Osteocyte (in vitro differentiated cells): ENCODE measurements at regions not wholly inside any gene's neighbourhood (a gene's known extent, or its start where the extent isn't known, plus 50 kb on each side); places are given as distances from the start of the nearest gene placed in this dataset.

Experiments
- DNase-seq: peaks from one replicate; pipeline ENCODE4 v3.0.0; 2021; ENCODE audit warnings: mixed read lengths; ENCODE audit not compliant: unreplicated experiment; ENCODE audit errors: extremely low spot score
- H3K27ac Mint-ChIP-seq: one replicate; pipeline ENCODE4 v1.8.0; 2021; ENCODE audit warnings: mild to moderate bottlenecking, mixed read lengths; ENCODE audit not compliant: unreplicated experiment
- H3K27me3 Mint-ChIP-seq: one replicate; pipeline ENCODE4 v1.8.0; 2021; ENCODE audit warnings: mixed read lengths; ENCODE audit not compliant: unreplicated experiment
- H3K36me3 Mint-ChIP-seq: one replicate; pipeline ENCODE4 v1.8.0; 2021; ENCODE audit warnings: mixed read lengths; ENCODE audit not compliant: unreplicated experiment
- H3K4me1 Mint-ChIP-seq: one replicate; pipeline ENCODE4 v1.8.0; 2021; ENCODE audit warnings: mixed read lengths; ENCODE audit not compliant: unreplicated experiment
- H3K4me3 Mint-ChIP-seq: one replicate; pipeline ENCODE4 v1.8.0; 2021; ENCODE audit warnings: mild to moderate bottlenecking, moderate library complexity, mixed read lengths; ENCODE audit not compliant: unreplicated experiment
- H3K9me3 Mint-ChIP-seq: one replicate; pipeline ENCODE4 v1.8.0; 2021; ENCODE audit warnings: mixed read lengths; ENCODE audit not compliant: unreplicated experiment
- TF ChIP-seq, protein P1 (sequence below): fragments of 200-600 bp; sonication (generic); IDR thresholded peaks from 2 replicates; pipeline ENCODE4 v1.5.0; 2021; ENCODE audit warnings: antibody characterized with exemption, mild to moderate bottlenecking, moderate library complexity

DNA sequence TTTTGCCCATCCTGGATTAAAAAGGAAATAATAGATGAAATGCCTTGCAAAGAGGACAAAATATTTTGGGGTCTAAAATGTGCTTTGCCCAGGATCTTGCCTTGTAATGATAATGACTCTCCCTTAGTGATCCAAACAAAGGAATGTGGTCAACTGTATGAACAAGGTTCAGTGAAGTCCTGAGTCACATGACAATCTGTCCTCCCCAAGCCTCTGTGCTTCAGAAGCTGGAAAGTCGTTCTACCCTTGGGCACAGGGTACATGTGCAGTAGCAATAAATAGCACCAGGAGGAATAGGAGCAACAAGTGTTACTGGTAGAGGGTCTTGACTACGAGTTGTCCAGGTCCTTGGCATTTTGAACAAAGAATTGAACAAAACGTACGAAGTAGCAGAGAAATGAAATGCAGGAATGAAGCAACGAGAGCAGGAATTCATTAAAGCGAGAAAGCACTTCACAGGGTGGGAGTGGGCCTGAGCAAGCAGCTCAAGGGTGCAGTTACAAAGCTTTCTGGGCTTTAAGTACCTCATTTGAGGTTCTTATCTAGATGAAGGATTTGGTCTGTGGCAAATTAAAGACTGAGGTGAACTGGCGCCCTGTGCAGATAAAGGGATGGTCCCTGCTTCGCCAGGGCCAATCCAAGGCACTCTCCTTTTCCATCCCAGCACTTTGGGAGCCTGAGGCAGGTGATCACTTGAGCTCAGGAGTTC is 65.8 kb downstream of the RESF1 start:
- Mint-ChIP-seq H3K4me3 (no peak overlapping the region), H3K4me1 (no peaks in the 10 kb centered on the region), H3K27me3 (peaks cover 7% of the 10 kb centered on the region), H3K9me3 (no peaks in the 10 kb centered on the region), H3K27ac (no peak overlapping the region), H3K36me3 (no peaks in the 10 kb centered on the region)
- TF ChIP-seq, protein P1, sequence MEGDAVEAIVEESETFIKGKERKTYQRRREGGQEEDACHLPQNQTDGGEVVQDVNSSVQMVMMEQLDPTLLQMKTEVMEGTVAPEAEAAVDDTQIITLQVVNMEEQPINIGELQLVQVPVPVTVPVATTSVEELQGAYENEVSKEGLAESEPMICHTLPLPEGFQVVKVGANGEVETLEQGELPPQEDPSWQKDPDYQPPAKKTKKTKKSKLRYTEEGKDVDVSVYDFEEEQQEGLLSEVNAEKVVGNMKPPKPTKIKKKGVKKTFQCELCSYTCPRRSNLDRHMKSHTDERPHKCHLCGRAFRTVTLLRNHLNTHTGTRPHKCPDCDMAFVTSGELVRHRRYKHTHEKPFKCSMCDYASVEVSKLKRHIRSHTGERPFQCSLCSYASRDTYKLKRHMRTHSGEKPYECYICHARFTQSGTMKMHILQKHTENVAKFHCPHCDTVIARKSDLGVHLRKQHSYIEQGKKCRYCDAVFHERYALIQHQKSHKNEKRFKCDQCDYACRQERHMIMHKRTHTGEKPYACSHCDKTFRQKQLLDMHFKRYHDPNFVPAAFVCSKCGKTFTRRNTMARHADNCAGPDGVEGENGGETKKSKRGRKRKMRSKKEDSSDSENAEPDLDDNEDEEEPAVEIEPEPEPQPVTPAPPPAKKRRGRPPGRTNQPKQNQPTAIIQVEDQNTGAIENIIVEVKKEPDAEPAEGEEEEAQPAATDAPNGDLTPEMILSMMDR = no peak
- no peak for DNase-seq

DNA sequence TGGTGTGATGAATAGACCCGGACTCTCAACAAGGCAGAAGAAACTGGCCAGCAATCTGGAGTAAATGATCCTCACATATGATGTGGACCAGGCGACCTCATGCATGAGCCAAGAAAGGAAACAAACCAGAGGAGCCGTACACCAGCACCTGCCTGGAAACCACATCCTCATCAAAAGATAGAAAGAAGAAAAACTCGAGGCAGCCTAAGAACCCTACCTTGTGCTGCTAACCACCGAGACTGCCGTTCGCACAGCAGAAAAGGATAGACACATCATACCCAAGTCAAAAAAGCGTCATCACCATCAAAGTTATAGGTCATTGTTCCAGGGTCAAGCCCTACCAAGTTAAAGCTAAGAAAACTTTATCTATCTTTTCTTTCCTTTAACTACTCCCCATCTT is 66.7 kb downstream of the RESF1 start:
- no peak overlapping the region for H3K4me3 Mint-ChIP-seq
- H3K27ac Mint-ChIP-seq = no peak overlapping the region
- H3K4me1 Mint-ChIP-seq = no peaks in the 10 kb centered on the region
- peaks cover 9% of the 10 kb centered on the region for H3K27me3 Mint-ChIP-seq
- H3K36me3 Mint-ChIP-seq = no peaks in the 10 kb centered on the region
- no peak for DNase-seq
- TF ChIP-seq, protein P1 = no peak
- H3K9me3 Mint-ChIP-seq = no peaks in the 10 kb centered on the region

DNA sequence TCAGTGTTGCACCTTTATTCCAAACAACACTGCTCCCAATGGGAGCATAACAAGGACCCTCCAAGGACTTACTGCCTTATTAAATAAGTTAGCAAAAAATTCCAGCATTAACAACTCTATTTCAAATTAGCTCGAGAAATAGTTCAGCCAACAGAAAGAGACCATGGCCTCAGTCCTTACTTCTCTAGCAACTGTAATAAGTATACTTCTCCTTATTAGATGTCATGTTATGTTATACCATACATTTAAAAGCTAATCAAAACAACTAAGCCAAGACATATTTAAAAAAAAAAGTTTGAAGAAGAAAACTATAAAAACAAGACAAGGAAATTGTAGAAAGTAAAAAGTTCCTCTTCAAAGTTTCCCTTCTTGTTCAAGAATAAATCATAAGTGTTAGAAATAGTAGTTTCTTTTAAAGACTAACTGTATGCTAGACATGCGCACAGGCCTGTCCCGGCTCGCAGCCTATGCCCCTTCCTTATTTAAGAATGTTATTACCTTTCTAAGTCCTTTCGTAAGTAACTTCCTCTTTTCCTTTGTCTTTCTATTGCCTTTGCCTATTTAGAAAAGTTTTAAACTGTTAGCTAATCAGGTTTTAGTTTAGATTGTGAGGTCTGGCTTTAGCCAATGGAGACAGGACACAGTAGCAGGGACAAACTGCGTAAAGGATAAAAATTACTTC is 68.6 kb downstream of the RESF1 start:
- TF ChIP-seq, protein P1 = no peak
- Mint-ChIP-seq H3K27me3 (peaks cover 23% of the 10 kb centered on the region), H3K36me3 (no peaks in the 10 kb centered on the region), H3K9me3 (no peaks in the 10 kb centered on the region), H3K4me3 (no peak overlapping the region), H3K4me1 (peaks cover 4% of the 10 kb centered on the region), H3K27ac (no peak overlapping the region)
- DNase-seq = no peak

DNA sequence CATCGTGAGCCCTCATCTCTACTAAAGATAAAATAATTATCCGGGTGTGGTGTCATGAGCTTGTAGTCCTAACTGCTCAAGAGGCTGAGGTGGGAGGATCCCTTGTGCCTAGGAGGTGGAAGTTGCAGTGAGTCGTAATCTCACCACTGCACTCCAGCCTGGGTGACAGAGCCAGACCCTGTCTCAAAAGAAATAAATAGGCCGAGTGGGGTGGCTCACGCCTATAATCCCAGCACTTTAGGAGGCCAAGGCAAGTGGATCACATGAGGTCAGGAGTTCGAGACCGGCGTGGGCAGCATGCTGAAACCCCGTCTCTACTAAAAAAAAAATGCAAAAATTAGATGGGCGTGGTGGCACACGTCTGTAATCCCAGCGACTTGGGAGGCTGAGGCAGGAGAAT is 70.9 kb downstream of the RESF1 start:
- no peaks in the 10 kb centered on the region for H3K36me3 Mint-ChIP-seq
- no peaks in the 10 kb centered on the region for H3K9me3 Mint-ChIP-seq
- no peak overlapping the region for H3K4me3 Mint-ChIP-seq
- H3K27me3 Mint-ChIP-seq = peaks cover 23% of the 10 kb centered on the region
- DNase-seq = no peak
- H3K27ac Mint-ChIP-seq = no peak overlapping the region
- peaks cover 4% of the 10 kb centered on the region for H3K4me1 Mint-ChIP-seq
- TF ChIP-seq, protein P1 = no peak

DNA sequence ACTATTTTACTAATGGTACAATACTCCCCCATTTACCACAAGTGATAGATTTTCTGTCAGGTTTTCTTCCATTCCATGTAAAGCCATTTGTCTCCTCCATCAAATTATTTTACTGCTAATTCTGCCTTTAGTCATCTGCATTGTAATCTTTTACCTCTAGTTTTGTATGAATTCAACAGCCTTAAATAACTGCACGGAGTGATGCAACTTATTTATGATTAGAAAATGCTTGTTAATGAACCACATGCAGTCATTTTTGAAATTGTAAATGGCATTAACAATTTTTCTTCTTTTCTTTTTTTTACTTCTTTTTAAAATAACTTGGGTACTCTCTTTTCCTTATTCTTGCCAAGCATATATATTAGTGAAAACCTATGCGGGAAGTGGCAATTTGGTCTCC is 71.5 kb downstream of the RESF1 start:
- Mint-ChIP-seq H3K27ac (no peak overlapping the region), H3K27me3 (peaks cover 22% of the 10 kb centered on the region), H3K36me3 (no peaks in the 10 kb centered on the region), H3K9me3 (no peaks in the 10 kb centered on the region), H3K4me1 (peaks cover 4% of the 10 kb centered on the region), H3K4me3 (no peak overlapping the region)
- TF ChIP-seq, protein P1 = no peak
- no peak for DNase-seq
